GM19240 (cell line): ENCODE measurements at regions not wholly inside any gene's neighbourhood (a gene's known extent, or its start where the extent isn't known, plus 50 kb on each side); places are given as distances from the start of the nearest gene placed in this dataset.

ENCODE experiments used
- DNase-seq: peaks from one replicate; pipeline ENCODE4 v3.0.0; 2011; ENCODE audit warnings: low spot score; ENCODE audit not compliant: insufficient read length

GRCh38 chr10:21095494-21096055 lies 198.5 kb upstream of the NEBL start:
- DNase-seq: no peak

DNA sequence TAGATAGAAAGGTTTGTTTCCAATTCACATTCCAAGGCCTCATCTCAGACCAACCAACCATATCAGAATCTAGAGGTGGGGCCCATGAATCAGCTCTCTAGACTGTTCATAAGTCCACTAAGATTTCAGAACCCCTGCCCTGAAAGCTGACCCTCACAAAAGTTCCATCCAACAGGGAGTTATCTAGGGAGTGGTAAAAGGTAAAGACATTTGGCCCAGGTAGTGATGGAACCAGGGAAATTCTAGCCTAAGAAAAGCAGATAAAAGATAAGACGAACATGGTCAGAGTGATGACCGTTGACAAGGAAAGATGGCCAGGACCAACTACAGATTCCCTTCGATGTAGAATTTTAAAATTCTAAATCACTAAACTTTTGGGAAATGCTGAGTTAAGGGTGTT lies 198.0 kb upstream of the NEBL start:
- no peak for DNase-seq

DNA sequence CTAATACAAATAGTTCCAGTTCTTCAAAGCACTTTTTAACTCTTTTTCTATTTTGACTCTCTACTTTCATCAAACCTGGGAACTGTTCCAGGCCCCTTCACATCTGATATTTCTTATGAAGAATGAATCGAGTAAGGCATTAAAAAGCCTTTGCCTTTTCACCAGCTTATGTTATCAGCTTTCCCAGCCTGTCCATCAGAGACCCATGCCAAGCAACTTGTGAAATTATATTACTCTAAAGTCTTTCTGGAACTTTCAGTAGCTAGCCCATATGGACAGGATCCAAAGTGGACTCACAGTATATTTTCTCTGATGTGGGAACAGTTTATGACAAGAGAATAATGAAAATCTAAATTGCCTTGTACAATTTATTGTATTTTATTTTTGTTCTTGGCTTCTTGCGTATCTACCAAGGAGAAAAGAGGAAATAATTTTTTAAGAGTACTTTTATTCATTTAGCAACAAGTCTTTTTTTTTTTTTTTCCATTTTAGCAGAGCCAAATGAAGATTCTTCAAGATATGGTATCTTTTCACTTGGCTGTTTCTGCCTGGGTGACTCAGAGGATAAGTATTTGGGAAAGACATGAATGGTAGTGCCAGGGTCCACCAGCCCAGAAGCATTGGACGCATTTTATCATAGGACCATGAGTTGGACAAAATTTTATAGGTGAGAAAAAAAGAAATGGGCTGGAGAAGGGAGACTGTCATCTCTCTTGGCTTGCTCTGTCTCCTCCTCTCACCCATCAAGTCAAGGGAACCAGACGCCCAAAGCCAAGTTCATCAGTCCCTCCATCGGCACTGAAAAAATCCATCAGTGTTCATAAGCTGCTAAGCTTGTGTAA lies 195.8 kb upstream of the NEBL start:
- DNase-seq: no peak

DNA sequence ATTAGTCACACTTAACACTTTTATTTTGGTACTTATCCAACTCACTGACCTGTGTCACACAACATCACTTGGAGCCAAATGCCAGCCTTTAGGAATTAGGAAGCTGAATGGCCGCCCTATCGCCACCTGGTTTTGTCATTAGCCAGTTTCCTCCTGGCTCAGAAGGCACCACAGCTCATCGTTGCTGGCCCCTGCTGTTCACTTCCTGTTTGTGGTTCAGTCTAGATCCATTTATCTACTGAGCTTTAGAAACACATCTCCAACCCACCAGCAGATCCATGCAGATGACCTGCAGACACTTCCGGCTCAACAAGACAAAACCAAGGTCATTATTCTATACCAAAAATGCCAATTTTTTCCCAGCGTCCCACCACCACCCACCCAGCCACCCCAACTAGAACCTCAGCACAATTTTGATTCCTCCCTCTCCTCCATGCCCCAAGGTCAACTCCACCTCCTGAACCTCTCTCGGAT lies 193.5 kb upstream of the NEBL start:
- DNase-seq: no peak

- DNase-seq: no peak
Observed at GRCh38 chr10:21087476-21087875, 190.4 kb upstream of the NEBL start.

GRCh38 chr10:21084700-21085099 lies 187.6 kb upstream of the NEBL start:
- no peak for DNase-seq

GRCh38 chr10:21083861-21084260 lies 186.8 kb upstream of the NEBL start:
- no peak for DNase-seq

DNA sequence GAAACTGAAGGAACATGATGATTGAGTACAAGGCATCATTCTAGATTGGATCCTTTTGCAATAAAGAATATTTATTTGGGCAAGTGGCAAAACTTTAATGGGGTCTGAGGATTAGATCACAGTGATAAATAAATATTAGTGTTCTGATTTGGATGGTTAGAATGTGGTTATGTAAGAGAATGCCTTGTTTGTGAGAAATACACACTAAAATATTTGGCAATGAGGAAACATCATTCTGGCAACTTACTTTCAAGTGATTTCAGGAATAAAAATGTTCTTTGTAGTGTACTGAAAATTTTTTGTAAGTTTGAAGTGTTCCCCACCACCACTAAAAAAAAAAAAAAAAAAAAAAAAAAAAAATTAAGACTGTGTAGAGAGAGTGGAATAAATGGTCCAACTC lies 185.1 kb upstream of the NEBL start:
- DNase-seq: no peak

GRCh38 chr10:21080261-21080660 lies 183.2 kb upstream of the NEBL start:
- DNase-seq: no peak

DNA sequence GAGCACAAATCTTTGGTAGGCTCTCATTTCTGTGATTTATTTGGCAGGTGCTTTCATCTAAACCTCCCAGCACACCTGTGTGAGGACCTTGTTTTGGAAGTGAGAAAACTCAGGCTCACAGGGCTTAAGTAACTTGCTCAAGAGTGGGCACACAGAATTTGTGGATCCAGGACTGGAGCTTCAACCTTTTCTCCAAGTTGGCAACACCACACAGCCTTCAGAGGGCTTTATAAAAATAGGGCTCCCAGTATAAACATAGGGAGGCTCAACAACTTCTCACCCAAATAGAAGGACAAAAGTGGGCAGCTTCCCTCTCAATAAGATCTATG lies 182.2 kb upstream of the NEBL start:
- DNase-seq: no peak

GRCh38 chr10:21078410-21079329 lies 181.6 kb upstream of the NEBL start:
- DNase-seq: peak; percentile 10

DNA sequence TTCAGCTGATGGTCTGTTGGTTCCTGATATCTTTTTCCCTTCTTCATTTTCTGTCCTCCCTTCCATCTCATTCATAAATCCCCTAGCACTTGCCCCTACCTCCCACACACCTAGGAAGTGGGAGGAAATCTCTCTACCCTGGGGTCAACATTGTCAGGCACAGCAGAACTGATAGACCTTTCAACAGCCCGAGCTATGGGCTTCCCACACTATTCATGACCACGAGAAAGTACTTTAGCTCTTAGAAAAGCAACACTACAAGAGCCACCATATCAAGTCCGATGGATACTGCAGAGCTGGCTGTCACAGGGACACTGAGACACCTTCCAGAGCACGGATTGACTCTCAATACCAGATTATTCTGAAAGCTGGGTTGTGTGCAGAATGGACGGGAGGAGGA lies 180.6 kb upstream of the NEBL start:
- no peak for DNase-seq

- no peak for DNase-seq
Observed at GRCh38 chr10:21076381-21076780, 179.3 kb upstream of the NEBL start.

DNA sequence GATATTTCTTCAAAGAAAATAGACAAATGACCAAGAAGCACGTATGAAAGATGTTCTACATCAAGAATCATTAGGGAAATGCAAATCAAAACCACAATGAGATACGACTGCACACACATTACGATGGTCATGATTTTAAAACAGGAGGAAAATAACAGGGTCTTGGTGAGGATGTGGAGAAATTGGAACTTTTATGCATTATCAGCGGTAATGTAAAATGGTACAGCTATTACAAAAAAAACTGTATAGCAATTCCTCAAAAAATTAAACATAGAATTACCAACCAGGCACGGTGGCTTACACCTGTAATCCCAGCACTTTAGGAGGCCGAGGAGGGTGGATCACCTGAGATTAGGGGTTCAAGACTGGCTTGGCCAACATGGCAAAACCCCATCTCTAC lies 178.8 kb upstream of the NEBL start:
- no peak for DNase-seq

- DNase-seq: no peak
Observed at GRCh38 chr10:21071001-21071673, 174.0 kb upstream of the NEBL start.

- DNase-seq: no peak
Observed at GRCh38 chr10:21069929-21070700, 173.0 kb upstream of the NEBL start.

DNA sequence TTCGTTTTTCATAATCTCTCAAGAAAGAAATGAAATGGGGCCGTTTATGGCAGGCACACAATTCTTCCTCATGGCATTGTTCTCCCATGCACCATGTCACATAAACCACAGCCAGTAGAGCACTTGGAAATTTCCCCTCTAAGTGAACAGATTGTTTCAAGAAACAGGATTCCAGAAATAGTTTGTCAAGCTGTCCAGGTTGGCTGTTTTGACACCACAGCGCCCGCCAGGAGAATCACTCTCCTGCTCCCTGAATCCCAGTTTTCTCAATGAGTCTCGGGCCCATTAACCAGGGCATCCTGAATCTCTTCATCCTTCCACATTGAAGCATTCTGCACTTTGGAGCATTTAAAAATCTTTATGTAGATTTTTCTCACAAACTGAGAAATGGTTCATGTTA lies 172.2 kb upstream of the NEBL start:
- DNase-seq: no peak

DNA sequence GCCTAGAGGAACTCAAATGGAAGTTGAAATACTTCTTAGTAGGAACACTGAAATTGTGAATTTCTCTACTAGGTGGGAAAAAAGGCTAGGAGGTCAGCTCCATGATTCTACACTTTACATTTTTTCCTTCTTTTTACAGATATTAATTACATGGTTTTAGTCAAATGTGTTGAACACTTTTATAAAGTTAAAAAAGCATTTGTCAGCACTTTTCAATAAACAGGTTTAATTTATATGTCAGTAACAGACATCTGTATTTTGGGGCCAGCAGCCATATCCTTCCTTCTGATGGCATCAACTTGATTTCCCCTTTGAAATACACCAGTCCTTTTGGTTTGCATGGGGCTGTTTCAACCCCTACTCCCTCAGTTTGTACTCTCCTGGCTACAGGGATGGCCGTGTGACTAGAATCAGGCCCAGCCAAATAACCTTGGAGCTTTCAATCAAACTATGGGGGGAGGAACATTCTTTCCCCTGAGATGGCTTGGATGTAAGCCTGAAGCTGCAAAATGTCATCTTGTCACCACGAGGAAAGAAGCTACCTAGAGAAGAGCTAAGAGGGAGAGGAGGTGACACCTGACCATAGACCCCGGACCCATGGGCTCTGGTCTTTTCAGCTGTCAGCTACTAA lies 171.0 kb upstream of the NEBL start:
- no peak for DNase-seq

DNA sequence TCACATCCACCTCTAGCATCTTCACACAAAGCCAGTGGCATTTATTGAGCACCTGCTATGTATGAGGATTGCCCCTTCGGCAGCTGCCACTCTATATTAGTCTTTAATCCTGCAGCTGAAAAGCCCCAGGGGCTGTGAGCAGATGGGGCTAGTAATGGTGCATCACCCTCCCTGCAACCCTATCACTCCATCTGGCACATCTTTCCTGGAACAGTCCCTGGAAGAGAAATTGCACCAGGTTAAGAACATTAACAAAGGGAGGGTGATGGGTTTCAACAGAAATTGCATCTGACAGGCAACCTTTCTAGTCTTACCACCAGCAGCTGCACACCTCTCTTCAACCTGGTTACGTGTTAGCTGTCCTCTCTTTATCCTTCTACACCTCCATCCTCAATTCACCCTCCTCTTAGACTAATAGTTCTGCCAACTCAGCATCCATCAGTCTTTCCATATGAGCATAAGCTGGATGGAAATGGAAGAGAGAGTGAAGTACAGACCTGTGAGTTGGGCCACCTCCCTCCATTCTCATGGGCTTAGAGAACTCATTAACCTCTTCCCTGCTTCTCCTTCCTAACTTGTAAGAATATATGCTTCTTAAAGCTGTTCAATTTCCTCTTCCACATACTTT lies 168.6 kb upstream of the NEBL start:
- no peak for DNase-seq

- no peak for DNase-seq
Observed at GRCh38 chr10:21061982-21062381, 164.9 kb upstream of the NEBL start.
